Stimulated activated CD4-positive, alpha-beta T cell treated with anti-CD3 and anti-CD28 coated beads, Interleukin-12 subunit alpha, Interleukin-12 subunit beta, amount 100 ng/mL, for 4 hours (primary cell): ENCODE measurements at regions not wholly inside any gene's neighbourhood (a gene's known extent, or its start where the extent isn't known, plus 50 kb on each side); places are given as distances from the start of the nearest gene placed in this dataset.
"Not testable (repeated sequence)": the region's sequence is repeated elsewhere in the genome, so short reads cannot be mapped to it uniquely, and the experiment has no call there.

Source experiments
- DNase-seq: peaks from one replicate; pipeline ENCODE4 v3.0.0-alpha.2; 2020

DNA sequence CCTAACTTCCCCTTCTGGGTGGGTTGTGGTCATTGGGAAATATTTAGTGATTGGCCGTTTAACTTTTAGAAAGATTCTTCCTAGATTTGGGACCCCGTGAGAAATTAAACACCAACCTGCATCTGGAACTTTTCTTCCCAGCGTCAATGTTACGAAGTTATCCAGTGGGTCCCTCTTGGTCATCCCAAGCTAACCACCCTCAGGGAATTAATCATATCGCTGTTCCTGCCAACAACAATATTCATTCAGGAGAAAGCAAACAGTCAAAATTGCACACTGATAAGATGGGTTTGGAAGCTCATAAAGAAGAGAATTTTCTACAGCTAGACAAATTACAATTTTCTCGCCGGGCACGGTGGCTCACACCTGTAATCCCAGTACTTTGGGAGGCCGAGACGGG is 121.2 kb upstream of the STX18 start:
- no peak for DNase-seq

- no peak for DNase-seq
Measured at GRCh38 chr4:4662230-4662629, 120.4 kb upstream of the STX18 start.

GRCh38 chr4:4659871-4660651 is 118.2 kb upstream of the STX18 start:
- no peak for DNase-seq

GRCh38 chr4:4658052-4658451 is 116.2 kb upstream of the STX18 start:
- no peak for DNase-seq

DNA sequence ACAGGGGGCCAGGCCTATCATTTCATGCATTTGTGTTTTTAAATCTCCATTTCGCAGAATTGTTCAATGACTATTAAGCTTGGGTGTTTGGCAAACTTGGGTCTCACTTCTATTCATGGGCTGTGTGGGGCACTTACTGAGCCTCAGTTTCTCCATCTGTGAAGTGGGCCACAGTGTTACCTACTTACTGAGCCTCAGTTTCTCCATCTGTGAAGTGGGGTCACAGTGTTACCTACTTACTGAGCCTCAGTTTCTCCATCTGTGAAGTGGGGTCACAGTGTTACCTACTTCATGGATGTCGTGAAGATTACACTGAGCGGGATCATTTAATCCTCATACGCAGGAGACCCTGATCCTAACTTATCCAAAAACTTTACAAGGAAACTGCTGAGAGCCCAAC is 115.1 kb upstream of the STX18 start:
- no peak for DNase-seq

GRCh38 chr4:4655901-4656300 is 114.1 kb upstream of the STX18 start:
- DNase-seq, result no peak

DNA sequence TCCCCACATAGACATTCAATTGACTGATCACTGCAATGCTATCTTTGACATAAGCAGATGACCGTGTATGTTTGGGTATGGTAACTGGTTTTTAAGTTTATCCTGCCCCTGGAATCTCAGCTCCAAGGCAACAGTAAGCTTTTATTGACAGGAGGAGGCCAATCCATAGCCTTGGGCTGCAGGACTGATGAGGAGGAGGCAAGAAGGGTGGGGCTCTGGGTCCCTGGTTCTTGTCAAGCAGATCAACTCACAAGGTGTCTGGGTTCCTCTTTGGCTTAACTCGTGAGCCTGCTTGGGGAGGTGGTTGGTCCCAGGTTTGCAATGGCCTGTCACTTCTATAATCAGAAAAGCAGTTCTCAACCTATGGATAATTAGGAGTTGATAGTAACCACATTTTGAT is 113.2 kb upstream of the STX18 start:
- no peak for DNase-seq

GRCh38 chr4:4651811-4652755 is 110.2 kb upstream of the STX18 start:
- DNase-seq, result no peak

- no peak for DNase-seq
Measured at GRCh38 chr4:4647041-4647440, 105.2 kb upstream of the STX18 start.

DNA sequence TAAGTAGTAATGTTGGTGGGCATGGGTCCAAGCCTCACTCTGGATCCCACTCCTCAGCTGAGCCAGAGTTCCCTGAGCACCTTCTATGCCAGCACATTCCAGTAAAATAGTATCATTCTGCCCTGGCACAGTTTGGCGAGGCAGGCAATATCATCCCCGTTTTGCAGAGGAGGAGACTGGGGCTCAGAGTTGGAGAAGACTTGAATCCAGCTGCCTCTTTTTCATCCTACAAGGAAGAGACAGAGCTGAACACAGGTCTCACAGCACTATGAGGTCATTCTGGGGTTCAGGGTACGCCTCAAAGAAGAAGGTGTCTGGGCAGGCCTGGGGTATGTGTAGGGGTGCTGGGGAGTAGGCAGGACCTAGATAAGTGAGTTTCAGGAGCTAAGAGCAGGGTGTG is 103.9 kb upstream of the STX18 start:
- DNase-seq, result no peak

GRCh38 chr4:4644277-4644676 is 102.4 kb upstream of the STX18 start:
- DNase-seq, result not testable (repeated sequence)

- not testable (repeated sequence) for DNase-seq
Measured at GRCh38 chr4:4643743-4644142, 101.9 kb upstream of the STX18 start.

- no peak for DNase-seq
Measured at GRCh38 chr4:4643306-4643705, 101.5 kb upstream of the STX18 start.

- DNase-seq, result no peak
Measured at GRCh38 chr4:4642496-4643000, 100.7 kb upstream of the STX18 start.

- DNase-seq, result no peak
Measured at GRCh38 chr4:4641661-4642495, 100.0 kb upstream of the STX18 start.

DNA sequence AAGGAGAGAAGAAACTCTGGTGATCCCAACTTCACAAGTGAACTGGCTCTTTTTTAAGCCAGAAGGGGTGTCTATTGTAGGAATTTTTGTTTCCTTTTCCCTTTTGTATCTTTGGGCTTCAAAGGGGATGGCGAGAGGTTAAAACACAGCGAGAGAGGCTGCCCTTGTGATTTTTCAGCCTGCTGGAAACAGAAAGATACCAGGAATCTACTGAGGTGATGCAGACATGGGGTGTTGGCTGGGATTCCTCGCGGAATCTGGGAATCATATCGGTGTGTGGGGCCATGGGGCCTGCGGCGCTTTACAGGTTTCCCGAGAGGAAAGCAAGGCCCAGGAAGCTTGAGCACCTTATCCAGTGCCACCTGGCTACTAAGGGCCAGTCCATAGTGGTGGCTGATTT is 99.4 kb upstream of the STX18 start:
- DNase-seq, result no peak

DNA sequence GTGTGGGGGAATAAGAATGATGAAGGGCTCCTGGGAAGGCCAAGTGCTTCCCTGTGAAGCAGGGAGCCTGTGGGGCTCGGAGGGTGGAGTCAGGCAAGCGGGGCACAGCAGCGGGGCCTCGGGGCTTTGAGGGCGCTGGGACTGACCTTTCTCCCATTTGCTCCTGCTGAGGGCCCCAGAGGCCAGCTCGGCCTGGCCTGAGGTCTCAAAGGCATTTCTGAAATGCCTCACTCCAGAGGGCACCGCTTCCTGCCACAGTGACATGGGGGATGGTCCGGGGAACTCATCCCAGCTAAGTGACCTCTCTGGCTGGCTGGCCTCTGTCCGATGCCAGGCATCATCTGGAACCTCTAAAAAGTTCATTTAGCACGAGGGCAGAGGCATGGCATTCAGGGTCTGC is 98.8 kb upstream of the STX18 start:
- no peak for DNase-seq

GRCh38 chr4:4639370-4639769 is 97.5 kb upstream of the STX18 start:
- no peak for DNase-seq

DNA sequence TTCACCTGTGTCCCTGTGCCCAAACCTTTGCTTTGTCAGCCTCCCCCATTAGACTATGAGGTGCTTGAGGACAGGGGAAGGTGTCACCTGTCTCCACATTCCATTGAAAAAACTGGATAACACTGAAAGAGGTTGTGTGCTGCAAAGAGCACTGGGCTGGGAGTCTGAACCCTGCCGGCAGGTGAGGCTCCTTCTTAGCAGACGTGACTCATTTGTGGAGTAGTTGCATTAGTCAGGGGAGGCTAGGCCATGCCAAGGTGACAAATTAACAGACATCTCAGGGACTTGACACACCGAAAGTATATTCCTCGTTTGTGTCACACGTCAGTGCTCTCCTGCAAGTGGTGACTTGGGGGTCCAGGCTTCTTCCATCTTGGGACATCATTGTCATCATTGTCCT is 95.9 kb upstream of the STX18 start:
- no peak for DNase-seq

GRCh38 chr4:4633431-4633830 is 91.6 kb upstream of the STX18 start:
- no peak for DNase-seq

DNA sequence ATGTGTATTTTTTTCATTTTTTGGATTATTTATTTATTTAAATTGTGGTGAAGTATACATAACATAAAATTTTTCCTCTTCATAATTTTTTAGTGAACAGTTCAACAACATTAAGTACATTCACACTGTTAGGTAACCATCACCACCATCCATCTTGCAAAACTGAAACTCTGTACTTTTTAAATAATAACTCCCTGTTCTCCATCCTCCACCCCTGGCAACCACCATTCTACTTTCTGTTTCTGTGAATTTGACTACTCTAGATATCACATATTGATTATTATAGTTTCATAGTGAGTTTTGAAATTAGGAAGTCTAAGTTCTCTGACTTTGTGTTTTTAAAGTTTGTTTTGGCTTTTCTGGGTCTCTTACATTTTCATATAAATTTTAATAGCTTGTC is 89.3 kb upstream of the STX18 start:
- DNase-seq, result no peak

GRCh38 chr4:4627906-4628305 is 86.1 kb upstream of the STX18 start:
- no peak for DNase-seq

GRCh38 chr4:4627111-4627510 is 85.3 kb upstream of the STX18 start:
- no peak for DNase-seq
